HG03025 (cell line): ENCODE measurements at regions not wholly inside any gene's neighbourhood (a gene's known extent, or its start where the extent isn't known, plus 50 kb on each side); places are given as distances from the start of the nearest gene placed in this dataset.
"Not testable (repeated sequence)": the region's sequence is repeated elsewhere in the genome, so short reads cannot be mapped to it uniquely, and the experiment has no call there.

Source experiments
- ATAC-seq: cut with Tn5 transposase; IDR thresholded peaks from one replicate; pipeline ENCODE4 v1.9.1; 2021; ENCODE audit warnings: mild to moderate bottlenecking, moderate library complexity; ENCODE audit not compliant: unreplicated experiment, low FRiP score

DNA sequence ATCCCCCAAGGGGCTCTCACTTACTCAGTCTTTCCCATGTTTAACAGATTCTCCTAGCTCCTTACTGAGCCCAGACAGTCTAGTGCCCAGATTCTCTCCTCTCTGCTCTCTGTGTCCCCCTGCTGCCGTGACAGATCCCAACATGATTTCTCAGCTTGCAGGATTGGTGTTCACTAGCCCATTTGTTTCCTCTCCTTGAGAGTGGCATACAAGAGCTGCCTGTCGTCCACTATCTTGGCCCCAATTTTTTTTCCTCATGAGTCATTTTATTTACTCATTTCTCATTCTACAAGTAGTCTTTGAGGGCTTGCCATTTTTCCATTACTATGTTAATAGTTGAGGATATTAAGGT lies 199.9 kb upstream of the FN1 start:
- no peak for ATAC-seq

DNA sequence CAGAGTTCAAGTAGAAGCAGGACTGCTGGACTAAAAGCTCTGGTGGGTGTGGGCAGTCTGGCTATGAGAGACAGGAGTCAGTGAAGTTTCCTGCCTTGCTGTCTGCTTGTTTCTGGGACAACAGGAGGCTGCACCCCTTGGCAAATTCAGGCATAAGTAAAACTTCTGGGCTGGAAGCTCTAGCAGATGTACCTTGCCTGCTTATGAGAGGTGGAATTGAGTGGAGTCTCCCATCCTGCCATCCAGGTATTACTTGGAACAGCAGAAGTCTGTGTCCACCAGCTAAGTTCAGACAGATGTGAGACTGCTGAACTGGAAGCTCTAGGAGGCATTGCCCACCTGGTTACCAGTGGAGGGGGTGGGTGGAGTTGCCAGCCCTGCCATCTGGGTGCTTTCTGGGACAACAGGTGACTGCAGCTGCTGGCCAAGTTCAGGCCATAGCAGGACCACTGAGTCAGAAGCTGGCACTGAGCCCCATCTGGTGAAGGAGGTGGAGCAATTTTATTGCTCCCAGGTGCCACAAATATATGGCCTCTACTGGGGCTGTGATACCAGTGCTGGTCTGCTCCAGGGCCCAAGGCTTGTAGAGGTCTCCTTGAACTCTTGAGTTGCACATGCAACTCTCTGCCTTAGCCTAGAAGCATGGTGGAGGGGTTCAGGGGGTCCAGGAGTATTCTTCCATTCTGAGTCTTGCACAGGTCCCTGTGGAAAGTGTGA lies 199.4 kb upstream of the FN1 start:
- ATAC-seq = no peak

DNA sequence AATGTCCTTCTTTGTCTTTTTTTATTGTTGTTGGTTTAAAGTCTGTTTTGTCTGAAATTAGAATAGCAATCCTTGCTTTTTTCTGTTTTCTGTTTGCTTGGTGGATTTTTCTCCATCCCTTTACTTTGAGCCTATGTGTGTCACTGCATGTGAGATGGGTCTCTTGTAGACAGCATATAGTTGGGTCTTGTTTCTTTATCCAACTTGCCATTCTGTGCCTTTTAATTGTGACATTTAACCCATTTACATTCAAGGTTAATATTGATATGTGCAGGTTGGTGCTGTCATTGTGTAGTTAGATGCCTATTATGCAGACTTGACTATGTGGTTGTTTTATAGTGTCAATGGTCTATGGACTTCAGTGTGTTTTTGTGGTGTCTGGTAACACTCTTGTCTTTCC lies 197.5 kb upstream of the FN1 start:
- ATAC-seq = no peak

DNA sequence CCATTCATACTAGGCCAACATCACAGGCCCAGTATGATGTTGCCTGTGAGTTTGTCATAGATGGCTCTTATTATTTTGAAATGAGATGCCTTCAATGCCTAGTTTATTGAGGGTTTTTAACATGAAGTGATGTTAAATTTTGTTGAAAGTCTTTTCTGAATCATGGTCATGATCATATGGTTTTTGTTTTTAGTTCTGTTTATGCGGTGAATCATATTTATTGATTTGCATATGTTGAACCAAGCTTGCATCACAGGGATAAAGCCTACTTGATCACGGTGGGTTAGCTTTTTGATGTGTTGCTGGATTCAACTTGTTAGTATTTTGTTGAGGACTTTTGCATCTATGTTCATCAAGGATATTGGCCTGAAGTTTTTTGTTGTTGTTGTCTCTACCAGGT lies 195.8 kb upstream of the FN1 start:
- ATAC-seq = no peak

DNA sequence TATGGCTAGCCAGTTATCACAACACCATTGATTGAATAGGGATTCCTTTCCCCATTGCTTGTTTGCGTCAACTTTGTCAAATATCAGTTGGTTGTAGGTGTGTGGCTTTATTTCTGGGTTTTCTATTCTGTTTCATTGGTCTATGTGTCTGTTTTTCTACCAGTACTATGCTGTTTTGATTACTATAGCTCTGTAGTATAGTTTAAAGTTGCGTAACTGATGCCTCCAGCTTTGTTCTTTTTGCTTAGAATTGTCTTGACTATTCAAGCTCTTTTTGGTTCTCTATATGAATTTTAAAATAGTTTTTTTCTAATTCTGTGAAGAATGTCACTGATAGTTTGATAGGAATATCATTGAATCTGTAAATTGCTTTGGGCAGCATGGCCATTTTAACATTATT lies 194.9 kb upstream of the FN1 start:
- not testable (repeated sequence) for ATAC-seq

DNA sequence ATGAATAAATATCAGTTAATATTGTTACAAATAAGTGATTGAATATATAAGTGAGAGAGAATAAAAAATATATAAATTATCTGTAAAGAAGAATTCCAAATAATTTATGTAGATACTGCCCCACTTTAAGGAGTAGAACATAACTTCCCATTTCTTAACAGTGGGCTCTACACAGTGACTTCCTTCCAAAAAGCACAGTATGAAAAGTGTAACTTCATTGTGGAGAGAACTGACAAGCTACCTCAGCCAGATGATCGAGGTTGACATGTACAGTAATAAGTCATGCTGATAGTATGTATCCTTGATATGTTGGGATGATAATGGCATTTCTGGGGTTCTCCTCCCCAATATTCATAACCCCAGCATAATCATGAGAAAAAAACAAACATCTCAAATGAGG lies 191.9 kb upstream of the FN1 start:
- no peak for ATAC-seq

DNA sequence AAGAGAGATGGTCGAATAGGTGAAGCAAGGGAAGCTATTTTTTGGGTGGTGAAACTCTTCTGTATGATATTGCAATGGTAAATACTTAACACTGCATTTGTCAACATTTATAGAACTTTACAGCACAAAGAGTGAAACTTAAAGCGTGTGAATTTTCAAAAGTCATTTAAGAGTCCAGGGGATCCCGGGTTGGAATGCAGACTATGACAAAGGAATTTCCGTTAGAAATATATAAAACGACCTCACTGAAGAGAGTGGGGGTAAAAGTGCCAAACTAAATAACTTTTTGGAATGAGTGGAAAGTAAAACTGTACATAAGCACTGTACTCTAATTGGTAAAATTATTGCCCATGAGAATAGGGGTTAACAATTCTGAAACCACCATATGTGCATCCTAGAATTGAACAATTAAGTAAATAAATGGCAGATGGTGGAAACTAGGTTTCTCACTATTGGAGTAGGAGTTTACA lies 191.0 kb upstream of the FN1 start:
- no peak for ATAC-seq

DNA sequence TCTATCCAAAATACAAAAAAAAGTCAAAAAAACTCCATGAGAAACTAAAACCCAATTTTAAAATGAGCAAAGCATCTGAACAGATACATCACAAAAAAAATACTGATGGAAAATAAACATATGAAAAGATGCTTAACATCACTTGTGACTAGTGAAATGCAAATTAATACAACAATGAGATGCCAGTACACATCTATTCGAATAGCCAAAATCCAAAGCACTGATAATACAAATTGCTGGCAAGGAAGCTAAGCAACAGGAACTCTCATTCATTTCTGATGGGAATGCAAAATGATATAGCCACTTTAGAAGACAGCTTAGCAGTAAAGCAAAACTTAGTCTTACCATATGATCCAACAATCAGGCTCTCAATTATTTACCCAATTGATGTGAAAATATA lies 190.2 kb upstream of the FN1 start:
- ATAC-seq = no peak

DNA sequence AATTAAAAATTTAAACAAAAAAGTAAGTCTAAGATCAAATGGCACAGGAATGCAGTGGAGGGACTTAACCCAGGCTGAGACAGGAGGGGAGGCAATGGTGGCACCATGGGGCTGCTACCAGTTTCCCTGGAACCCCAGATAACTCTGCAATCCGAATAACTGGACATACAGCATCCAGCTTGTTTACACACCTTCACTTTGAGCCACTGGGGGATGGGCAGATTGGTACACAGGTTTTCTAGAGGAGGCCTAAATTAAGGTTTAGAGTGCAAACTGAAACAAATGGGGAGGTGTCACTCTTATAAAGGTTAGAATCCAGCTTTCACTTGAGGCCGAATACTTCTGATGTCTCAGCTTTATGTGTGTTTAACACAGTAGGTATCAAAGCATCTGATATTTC lies 189.3 kb upstream of the FN1 start:
- ATAC-seq = no peak

DNA sequence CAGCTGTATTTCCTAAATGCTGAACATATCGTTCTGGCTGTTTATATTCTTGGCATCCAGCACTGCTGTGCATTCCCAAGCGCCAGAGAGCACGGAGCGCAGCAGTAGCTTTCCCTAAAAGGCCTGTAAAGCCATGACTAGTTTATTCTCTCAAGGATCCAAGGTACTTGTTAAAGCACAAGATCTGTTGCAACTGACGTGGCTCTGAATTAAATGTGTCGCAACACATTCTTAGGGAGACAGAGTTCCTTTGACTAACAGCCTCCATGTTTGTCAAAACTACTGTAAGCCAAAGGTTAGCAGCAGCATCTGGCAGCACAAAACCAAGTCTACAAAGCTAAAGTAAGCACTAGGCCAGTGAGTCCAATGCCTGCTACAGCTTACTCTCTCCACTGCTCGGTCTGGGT lies 188.6 kb upstream of the FN1 start:
- ATAC-seq = no peak

DNA sequence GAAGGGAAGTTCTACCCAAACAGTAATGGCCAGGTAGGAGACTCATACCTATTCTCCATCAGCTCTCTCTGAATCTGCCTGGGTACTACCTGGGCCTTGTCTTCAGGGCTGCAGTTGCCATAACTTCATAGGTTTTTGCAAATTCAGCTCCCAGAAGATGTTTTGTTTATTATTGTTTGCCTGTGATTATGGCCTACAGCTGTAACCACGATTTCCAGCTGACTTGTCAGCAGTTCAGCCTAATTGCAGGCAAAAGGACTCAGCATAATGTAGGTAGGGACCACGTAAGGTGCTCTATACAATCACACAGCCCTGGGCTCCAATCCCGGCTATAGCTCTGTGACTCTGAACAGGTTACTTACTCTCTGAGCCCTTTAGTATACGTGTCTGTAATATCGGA lies 187.0 kb upstream of the FN1 start:
- ATAC-seq = no peak

DNA sequence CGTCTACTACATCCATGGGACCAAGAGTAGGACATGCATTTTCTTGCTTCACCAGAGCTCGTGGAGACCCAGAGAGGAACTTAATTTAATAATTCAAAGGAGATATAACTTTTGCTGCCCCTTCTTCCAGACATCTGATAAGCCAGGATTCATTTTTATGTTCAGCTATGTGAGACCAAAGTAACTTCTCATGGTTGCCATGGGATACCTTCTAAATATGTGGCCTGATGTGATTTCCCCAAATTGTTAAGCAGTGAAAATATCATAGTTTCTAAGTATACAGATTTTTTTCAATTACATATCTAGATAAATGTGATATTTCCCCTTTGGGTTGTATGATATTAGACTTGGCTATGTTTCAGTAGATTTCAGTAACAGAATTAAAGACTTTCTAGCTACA lies 185.5 kb upstream of the FN1 start:
- no peak for ATAC-seq

DNA sequence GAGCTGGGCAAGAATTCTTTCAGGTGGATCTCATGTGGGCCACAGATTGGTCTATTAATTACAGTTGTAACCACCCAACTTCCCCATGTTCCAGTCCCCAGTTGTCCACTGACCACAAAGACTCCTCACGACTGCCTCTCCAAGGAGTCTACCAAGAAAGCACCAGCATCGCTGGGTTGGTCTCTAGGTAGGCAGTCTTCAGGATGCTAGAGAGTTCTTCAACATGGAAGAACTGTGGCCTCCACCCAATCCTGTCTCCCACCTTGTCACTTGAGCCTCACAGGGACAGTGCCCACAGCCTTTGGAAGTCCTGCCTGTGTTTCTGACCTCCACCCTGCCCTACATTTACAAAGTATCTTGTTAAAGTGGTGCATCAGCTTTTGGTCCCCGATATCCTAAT lies 184.7 kb upstream of the FN1 start:
- ATAC-seq = no peak

DNA sequence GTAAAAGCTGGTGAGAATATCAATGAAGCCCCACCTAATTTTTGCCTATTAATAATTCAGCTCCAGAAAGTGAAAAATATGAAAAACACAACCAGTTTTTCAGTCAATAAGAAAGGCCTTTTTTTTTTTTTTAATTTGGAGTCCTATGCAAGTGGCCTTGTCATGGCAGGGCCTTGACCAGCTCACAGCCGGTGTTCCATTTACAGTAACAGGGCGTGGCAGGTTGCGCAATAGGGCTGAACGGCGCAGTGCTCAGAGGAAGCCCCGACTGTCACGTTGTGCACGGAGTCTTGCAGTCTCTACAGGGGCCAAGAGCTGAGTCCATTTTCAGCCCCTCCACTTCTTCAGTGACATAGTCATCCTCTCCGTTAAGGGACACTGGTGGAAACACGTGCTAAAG lies 184.1 kb upstream of the FN1 start:
- ATAC-seq = no peak

DNA sequence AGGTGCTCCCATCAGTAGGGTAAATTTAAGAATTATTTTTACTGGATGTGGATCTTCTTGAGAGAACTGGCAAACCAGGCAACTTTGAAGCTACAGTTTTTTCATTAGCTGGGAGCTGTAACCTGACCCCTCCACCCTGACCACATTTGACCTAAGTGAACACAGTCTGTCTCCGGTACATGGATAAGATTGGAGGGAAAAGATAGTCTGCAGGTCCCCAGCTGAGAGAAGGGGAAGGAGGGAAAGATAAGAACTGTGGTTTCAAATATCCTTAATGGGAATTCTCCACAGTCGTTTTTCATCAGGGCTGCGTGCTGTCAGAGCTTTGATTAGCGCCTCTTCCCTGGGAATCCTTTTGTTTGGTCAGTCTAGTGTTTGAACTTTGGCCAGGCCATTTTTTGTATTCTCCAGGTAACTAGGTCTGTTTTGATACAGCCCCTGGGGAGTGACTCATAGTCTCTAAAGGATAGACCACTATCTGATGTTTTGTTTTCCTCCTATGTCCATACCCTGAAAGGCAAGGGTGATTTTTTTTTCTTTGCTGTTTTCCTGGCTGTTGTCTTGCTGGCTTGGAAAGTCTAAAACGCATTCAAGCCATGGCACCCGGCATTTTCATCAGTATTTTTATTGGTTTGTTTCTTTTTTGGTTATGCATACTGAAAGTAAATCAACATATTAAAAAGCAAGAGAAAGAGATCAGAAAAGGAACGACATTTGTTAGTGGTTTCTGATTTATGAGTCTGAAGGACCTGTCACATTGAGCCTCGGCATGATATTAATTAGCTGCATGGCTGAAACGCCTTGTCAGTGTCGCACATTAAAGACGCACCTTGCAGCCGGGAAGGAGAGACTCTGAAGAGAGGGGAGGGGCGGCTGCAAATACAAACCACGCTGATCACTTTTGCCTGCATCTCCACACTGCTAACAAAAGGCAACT lies 183.4 kb upstream of the FN1 start:
- no peak for ATAC-seq

DNA sequence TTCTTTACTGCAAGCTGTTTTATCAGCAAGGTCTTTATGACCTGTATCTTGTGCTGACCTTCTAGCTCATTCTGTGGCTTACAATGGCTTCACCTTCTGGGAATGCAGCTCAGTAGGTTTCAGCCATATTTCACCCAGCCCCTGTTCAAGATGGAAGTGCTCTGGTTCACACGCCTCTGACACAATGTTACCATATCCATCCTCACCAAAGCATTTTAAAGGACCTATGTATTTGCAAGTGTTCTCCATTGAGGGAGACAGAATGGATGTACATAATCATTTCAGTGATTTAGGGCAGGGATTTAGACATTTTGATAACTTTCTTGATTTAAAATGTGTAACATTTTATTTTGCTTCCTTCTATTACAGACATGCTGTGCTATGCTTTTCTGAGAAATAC lies 182.3 kb upstream of the FN1 start:
- ATAC-seq = no peak

DNA sequence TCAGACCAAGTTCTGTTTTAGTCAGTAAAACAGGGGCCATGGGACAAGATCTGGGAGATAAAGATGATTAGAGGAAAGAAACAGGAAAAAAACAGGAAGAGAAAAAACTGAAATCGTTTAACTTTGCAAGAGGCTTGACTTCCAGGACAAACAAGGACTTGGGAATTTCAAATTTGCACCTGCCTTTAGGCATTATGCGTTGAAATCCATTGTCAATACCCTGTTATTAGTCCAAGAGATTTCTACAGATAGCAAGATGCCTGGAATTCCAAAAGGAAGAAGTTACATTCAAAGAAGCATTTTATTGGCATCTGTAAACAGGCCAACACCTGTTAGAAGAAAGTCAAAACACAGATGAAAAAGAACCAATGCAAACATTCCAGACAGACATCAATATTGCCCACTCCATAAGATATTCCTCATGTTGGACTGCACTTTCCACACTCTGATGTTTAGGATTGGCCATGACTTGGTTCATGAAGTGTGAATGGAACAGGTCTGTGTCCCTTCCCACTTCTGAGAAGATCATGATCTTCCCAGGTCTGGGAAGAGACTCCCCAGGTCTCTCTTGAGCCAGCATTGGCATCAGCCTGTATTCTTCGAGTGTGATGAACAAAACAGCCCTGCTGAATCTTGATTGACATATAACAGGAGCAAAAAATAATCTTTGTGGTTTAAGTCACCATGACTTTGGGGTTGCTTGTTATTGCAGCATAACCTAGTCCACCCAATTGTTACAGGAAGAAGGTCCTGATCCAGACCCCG lies 181.4 kb upstream of the FN1 start:
- ATAC-seq = no peak

DNA sequence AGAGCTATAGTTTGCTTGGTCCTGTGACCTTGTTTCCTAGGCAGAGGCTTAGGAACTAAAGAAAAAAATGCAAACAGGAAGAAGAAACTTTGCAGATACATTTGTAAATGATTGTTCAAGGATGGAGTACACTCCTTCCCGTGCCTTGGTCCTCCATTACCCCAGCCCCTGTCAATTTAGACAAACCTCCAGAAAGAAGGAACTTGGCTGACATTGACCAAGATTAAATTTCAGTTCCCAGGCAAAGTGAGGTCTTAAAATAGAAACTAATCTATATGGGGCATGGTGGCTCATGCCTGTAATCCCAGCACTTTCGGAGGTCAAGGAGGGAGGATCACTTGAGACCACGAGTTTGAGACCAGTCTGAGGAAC lies 179.9 kb upstream of the FN1 start:
- no peak for ATAC-seq

DNA sequence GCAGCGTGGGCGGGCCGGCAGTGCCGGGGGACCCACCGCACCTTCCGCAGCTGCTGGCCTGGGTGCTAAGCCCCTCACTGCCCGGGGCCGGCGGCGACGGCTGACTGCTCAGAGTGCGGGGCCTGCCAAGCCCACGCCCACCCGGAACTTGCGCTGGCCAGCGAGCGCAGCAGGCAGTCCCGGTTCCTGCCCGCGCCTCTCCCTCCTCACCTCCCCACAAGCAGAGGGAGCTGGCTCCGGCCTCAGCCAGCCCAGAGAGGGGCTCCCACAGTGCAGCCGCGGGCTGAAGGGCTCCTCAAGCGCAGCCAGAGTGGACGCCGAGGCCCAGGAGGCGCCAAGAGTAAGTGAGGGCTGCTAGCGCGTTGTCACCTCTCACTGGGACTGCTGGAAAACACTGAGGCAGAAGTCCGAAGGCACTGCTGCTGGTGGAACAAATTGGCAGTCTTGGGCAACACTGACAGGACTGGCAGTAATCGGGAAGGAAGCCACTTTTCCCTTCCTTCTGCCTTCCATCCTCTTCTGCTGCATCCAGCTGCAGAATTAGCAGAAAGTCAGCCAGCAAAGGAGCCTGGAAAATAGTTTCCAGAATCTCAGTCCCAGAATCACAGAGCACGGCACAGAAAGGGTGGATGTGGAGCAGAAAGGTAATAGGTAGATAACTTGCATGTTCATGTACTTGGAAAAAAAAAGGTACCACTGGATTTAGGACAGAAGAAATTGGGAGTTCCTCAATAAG lies 179.4 kb upstream of the FN1 start:
- ATAC-seq = no peak

DNA sequence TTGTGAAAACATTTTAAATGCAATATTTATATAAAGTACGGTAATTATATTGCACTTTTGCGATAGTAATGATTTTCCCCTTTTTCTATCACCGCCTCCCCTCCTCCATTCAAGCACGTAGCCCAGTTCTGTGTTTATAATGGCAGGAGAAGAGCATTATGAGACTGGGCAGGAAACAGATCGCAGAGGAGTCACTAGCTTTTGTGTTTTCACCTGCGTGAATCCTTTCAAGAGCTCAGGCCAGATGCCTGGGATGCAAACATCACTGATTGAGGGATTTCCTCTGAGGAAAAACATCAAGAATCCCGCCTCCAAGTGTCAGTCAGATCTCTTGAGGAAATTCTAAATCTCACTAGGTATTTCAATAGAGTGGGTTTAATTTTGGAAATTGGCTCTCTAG lies 178.4 kb upstream of the FN1 start:
- ATAC-seq = no peak

DNA sequence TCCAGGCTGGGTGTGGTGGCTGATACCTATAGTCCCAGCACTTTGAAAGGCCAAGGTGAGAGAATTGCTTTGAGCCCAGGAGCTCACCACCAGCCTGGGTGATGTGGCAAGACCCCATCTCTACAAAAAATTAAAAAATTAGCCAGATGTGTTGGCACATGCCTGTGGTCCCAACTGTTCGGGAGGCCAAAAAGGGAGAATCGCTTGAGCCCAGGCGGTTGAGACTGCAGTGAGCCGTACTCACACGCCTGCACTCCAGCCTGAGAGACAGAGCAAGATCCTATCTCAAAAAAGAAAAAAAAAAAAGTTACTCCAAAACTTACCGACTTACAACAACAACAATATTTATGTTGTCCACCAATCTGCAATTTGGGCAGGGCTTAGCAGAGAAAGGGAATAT lies 178.0 kb upstream of the FN1 start:
- no peak for ATAC-seq
